UCSD-AML1 (cell line): ENCODE measurements at regions not wholly inside any gene's neighbourhood (a gene's known extent, or its start where the extent isn't known, plus 50 kb on each side); places are given as distances from the start of the nearest gene placed in this dataset.
"Not testable (repeated sequence)": the region's sequence is repeated elsewhere in the genome, so short reads cannot be mapped to it uniquely, and the experiment has no call there.

ENCODE experiments used
- DNase-seq: peaks from one replicate; lab custom pipeline; 2025; ENCODE audit not compliant: unreplicated experiment; lab: John Stamatoyannopoulos, UW

DNA sequence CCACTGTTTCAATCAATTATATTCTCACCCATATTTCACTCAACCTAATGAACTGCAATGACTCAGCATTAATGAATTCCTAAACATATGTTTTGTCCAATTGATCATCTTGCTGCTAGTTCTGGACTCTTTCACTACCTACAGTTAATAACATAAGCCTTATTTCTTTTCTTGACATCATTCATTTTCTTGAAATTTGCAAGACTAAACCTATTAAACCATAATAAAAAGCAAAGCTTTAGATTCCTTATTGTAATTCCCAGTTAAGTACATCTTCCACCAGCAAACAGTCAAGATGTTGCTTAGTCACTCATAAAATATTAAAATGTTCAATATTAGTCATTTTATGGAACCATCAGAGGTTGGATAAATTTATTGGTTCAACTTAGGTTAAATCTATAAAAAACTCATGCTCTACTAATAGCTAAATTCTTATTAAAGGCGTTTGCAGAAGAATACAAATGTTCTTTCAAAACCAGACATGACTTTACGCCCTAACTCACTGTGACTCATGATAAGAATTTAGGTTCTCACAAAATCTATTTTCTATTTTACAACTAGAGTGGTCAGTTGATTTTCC is 599.4 kb downstream of the RNF144A start:
- DNase-seq, result no peak

DNA sequence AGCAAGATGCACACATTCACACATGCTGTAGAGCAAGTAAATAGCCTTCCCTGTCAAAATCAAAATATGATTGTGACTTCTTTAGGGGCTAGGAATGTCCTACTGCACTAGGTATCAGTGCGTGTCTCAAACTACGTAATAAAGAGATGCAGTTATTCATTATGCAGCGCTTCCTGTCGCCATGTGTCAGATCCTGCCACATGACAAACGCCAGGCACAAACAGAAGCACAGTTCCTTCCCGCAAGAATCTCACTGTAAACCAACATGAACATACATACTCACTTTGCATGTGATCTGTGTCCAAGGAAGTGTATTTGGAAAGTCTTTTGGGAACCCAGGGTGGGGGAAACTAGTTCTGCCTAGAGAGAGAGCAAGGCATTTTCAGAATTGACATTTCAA is 599.9 kb downstream of the RNF144A start:
- DNase-seq, result no peak

DNA sequence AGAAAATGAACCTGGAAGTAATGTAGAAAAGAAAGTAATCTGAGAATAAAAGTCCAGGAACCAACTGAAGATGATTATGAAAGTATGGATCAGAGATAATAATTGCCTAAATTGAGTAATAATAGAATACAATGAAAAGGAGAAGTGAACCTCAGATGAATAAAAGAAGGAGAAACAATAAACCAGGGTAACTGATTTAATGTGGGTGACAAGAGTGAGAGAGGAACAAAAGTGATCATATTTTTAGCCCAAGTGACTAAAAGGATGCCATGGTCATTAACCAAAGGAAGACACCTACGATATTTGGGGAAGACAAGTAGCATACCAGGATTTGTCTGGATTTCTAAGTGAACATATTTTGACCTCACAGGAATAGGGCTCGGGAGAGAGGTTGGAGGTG is 600.6 kb downstream of the RNF144A start:
- no peak for DNase-seq

DNA sequence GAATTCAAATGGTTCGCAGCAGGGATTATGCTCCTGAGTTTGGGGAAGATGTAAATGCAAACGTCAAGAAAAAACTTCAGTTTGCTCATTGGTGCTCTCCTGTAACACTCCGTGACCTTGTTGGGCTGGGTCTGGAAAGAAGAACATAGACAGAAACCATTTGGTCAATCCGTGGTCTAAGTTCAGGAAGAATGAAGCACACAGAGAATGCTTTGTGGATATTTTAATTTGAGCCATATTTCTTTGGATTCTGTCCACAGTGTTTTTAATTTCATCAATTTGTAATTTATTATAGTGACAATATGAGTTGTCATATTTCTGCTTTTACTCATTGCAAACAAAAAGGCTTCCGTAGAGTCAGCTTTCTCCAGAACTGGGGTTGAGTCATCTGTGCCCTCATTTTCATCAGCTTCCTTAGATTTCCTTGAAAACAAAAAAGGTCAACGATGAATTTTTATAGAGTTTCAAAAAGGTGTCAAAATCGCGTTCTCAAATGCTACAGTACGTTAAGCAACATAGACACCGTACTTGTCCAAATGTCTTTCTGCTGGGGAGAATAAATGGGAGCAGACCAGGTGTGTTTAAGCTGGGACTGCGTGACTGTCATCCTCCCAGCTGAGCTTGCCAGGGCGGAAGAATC is 606.4 kb downstream of the RNF144A start:
- DNase-seq, result no peak

DNA sequence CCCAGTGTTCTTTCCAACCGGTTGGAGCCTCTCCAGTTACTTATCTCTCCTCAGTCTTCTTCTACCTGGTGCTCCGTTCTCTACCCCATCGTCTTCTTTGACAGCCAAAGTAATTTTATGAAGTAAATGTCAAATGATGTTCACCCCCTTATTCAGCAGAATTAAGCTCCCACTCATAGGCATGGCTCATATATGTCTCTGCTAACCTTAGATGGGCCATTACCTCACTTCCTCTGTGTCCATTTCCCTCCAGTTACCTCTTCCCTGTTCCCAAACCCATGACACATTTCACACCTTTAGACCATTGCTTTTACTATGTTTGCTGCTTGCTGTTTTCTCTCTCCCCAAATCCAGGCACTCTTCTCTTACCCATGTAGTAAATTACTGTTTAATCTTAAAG is 607.0 kb downstream of the RNF144A start:
- no peak for DNase-seq

DNA sequence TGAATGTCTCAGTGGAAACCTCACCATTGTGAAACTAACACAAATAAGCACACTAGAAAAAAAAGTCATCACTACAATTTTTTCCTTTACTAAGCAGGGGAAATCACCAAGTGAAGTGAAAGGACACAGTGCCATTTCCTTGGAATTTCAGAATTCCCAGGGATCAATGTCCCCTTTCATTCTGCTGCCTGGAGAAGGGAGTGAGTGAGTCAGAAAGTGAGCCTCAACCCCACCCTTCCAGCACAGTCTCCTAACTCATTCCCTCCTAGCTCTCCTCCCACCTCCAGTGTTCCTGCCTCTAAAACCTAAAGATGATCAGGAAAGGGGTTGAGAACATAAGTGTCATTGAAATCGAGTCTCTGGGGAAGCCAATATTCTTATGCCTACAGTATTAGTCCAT is 608.5 kb downstream of the RNF144A start:
- no peak for DNase-seq

DNA sequence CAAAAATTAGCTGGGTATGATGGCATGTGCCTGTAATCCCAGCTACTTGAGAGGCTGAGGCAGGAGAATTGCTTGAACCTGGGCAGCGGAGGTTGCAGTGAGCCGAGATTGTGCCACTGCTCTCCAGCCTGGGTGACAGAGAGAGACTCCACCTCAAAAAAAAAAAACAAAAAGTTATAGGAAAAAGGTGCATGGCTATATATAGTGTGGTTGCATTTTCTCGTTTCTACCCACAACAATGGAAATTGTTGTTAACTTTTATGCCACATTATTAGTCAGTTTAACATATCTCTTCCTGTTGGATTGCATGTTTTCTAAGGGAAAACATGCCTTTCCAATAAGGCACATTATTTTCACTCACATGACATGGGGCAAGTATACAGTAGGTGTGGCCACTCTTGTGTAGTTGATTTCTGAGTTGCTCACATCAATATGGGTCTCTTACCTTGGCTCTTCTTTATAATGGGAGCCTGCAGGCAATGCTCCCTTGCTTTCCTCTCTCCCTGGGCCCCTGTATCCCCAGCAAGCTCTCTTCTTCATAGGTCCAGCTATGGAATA is 610.0 kb downstream of the RNF144A start:
- no peak for DNase-seq

DNA sequence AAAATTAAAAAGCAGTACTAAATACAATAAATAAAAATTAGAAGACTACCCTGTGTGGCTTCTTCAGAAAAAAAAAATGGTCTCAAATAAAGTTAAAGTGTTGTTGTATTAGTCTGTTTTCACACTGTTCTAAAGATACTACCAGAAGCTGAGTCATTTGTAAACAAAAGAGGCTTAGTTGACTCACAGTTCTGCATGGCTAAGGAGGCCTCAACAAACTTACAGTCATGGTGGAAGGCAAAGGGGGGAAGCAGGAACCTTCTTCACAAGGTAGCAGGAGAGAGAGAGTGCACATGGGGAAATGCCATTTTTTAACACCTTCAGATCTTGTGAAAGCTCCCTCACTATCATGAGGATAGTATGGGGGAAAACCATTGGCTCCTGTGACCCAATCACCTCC is 612.8 kb downstream of the RNF144A start:
- no peak for DNase-seq

DNA sequence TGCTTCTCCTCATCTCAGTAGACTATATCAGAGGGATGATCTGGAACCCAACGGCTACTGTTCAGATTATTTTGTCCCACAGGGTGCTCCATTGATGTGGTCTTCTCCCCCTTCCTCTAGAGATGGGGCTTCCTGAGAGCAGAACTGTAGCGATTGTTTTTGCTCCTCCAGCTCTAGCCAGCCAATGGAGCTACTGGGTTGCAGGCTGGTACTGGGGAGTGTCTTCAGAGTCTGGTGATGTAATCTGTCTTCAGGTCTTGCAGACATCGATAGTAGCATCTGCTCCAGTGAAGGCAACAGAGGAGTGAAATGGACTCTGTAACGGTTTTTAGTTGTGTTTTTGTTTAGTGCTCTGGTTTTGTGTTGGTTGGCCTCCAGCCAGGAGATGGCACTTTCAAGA is 621.9 kb downstream of the RNF144A start:
- DNase-seq, result no peak

DNA sequence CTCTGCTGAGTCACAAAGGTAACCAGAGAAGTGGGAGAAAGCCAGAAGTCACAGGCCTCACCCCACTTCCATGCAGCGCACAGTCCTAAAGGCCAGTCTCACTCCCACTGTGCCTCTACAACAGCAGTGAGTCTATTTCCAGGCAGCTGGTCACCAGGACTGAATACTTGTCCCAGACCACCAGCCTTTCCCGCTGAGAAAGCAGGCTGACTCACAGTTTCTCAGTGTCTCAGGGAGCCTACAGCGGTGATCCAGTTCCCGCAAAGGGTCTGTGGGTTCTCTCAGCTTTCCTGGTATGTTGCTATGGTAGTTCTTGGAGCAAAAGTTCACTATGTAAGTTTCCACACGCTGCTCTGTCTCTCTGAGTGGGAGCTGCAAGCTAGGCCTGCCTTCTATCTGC is 622.5 kb downstream of the RNF144A start:
- no peak for DNase-seq

DNA sequence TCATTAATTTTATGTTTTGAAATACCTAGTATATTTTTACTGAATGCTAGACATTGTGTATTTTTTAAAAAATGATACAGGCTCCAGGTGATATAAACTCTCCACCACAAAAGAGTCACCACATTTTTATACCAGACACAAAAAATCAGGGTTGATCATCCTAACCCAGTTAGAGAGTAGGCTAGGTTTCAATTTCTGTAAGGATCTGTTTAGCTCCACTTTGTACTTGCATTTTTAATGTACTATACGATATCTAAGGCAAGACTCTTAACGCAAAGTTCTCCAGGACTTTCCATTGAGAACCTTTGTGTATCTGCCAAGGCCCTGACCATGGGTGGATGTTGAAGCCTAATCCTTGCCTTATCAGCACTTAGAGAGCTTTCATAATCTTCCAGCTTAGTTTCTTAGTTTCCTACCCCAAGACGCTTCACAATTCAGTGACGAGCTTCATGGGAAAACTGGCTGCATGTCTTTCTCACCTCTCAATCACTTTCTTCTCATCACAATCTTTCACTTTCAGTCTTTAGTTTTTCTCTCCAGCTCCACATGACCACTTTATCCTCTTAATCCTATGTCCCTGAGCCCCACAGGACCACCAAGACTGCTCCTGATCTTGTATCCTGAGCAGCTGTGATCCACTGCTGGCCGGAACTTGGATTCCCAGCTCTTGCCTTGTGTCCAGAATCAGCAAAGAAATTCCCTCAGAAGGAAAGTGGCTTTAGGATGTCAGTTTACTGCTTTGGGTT is 635.8 kb downstream of the RNF144A start:
- DNase-seq, result no peak

DNA sequence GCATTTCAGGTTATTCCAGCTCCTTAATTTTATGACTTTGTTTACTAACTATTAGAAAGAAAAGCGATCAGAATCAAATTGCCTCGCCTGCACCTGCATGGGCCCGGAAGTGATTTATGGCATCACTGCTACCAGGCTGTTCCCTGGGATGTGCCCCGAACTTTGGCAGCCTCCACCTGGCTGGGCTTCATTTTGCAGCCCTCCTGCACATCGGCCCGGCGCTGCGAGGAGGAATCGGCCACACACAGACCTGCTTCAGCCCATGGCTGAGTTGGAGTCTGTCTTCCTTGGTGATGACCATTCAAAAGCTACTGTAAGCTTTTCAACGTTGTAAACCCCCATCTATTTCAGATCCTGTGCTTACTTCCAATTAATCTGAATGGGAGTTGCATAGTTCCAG is 638.0 kb downstream of the RNF144A start:
- no peak for DNase-seq

DNA sequence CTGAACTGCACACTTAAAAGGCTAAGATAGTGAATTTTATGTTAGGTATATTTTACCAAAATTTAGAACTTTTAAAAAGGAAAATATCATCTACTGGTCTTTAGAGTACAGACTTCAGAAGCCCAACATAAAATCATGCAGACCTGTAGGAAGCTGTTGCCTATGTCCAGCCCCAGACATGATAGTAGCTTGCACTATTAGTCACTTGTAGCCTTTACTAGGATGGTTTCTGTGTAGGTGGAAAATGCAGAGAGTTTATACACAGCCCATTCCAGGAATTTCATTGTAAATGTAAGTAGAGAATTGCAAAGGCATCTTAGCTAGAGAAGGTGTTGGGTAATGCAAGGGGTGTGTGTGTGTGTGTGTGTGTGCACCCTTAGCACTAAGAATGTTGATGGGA is 640.2 kb downstream of the RNF144A start:
- DNase-seq, result no peak

DNA sequence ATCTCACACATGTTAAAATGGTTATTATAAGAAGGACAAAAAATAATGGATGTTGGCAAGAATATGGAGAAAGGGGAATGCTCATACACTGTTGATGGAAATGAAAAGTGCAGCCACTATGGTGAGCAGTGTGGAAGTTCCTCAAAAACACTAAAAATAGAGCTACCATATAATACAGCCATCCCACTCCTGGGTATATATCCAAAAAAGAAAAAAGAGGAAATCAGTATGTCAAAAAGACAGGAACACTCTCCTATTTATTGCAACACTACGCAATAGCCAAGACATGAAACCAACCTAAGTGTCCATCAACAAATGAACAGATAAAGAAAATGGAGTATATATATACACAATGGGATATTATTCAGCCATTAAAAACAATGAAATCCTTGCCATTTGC is 642.6 kb downstream of the RNF144A start:
- no peak for DNase-seq

DNA sequence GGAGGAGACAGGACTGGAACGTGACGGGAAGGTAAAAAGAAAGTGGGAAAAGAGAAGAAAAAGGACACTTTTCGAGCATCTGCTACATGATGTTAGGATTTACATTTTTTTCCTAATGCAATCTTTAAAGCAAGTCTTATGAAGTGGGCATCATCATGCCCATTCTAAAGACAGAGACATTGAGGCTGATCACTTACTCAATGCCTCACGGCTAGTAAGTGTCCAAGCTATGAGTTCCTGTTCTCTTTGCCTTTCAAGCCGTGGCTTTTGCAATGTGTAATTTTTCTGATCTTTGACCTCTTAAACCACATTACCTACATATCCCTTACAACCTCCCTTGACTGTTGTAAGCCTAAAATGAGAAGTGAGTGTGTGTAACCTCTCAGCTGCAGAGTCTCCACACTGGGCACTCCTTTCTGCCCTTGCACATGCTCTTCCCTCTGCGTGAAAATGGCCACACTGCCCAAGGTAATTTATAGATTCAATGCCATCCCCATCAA is 649.2 kb downstream of the RNF144A start:
- DNase-seq, result no peak

DNA sequence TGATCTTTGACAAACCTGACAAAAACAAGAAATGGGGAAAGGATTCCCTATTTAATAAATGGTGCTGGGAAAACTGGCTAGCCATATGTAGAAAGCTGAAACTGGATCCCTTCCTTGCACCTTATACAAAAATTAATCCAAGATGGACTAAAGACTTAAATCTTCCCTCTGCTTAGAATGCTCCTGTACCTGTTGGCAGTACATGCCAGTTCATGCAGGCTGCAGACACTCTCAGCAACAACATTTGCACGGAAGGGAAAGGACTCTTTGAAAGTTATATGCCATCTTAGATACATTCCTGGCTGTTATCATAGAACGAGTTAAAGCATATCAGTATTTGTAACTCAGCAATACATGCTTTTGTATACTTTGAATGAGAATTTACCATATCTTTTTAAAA is 649.9 kb downstream of the RNF144A start:
- DNase-seq, result not testable (repeated sequence)

DNA sequence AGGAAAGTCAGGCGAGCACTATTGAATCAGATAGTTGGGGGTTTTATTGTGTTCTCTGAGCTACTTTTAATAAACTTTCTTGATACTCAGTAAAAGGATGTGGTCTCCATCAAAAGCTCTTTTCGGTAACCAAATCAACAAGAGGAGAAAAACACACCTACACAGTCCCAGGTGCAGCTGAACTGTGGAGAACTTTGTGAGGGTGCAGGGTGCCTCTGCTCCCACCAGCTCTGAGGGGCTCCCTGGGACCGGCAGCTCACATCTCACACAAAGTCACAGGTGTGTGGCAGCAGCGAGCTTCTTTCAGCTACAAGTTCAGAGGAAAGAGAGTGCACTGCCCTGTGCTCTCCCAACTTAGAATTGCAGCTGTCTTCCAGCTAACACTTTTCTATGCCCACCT is 650.4 kb downstream of the RNF144A start:
- no peak for DNase-seq

DNA sequence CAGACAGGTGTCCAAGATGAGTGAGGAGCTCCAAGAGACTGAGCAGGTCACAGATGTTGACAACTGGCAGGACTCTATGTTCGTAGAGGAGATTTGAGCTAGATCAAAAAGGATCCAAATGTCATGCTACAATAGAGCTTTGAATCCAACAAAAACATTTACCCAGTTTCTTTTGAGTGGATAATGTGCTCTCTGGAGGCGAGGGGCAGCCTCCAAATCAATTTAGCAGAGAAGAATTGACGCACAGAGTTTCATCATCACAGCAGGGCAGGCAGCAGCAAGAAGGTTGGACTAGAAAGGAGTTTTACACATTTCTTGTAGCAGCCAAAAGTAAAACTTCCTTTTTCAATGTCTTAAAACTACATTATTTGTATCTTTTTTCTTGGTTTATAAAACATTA is 653.0 kb downstream of the RNF144A start:
- DNase-seq, result no peak

DNA sequence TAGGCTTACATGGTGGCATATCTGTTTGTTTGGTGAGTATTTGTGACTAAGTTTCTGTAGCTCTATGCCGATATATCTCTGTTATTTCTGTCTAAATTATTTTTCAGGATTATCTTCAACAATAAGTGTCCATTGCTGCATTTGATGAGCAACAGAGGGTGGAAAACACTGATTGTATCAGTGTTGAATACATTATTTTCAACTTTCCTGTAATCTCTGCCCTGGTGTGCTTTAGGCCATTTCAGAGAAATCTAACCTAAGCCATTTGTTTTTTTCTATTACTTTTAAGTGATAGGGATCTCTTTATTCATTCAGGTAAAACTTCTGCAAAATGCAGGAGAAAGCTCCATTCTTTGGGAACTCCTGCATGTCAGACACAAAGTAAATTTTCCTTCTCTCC is 654.5 kb downstream of the RNF144A start:
- no peak for DNase-seq

DNA sequence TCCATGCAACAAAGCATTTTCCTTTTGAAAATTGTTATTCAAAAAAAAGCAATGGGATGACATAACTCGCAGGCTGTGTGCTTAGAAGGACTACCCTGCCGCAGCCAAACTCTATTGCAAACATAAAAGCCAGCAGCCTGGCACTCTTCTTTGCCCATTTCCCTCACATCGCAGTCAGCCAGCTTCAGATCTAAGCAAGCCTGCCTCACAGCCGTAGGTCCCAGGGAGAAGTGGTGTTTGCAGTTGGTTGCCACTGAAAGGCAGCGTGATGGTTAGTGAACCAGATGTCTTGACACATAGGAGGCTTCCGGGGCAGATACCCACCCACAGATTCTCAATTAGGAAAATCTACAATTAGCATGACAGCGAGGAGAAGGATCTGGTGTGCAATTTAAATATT is 655.2 kb downstream of the RNF144A start:
- DNase-seq, result no peak

DNA sequence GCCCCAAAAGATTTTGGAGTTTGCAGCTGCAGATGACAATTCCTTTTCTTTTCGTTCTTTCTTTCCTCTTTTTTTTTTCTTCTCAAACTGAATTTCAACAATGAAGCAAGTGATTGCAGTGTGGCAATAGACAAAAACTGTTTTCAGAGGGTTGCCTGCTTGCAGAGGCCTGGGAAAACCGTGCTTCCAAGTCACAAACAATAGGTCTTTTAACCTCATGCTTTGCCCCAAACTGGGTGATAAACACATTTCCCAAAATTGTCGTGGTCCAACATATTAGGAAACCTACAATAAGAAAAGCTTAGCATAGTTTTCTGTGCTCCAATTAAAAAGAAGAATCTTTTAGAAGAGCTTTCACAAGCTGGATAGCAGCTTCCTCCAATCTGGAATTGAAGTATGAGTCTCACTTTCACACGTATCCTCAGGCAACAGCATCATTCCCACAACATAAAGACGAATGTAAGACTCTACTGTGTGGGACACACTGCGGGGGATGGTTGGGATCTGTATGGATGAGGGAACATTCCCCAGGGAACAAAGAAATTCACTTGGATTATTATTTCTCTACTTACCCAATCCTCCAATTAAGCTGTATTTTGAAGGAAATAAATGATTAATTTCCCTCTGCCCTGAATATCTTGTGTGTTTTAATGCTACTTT is 656.1 kb downstream of the RNF144A start:
- no peak for DNase-seq

DNA sequence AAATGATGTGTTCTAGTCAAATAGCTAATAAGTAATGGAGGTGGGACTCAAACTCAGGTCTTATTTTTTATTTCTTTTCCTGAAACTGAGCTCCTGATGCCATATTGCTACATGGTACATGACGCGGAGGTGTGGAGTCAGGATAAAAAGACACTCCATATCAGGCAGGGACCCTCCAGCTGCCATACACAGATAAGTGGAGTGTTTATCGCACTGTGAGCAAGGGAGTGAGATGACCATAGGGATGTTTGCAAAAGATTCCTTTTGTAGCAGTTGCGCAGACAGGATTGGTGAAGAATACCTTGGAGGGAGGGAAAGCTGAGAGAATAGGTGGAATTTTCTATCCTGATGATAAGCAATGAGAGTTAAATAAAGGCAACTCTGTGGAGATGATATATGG is 657.2 kb downstream of the RNF144A start:
- no peak for DNase-seq
